ENCODE measurements at regions not wholly inside any gene's neighbourhood (a gene's known extent, or its start where the extent isn't known, plus 50 kb on each side); places are given as distances from the start of the nearest gene placed in this dataset.
"Not testable (repeated sequence)": the region's sequence is repeated elsewhere in the genome, so short reads cannot be mapped to it uniquely, and the experiment has no call there.

GRCh38 chr10:3959370-3960325 is 174.6 kb upstream of the KLF6 start:
- DNase-seq (ENCODE audit: low read depth): no peak

GRCh38 chr10:3958472-3958996 is 173.5 kb upstream of the KLF6 start:
- DNase-seq (ENCODE audit: low read depth): no peak

- no peak for DNase-seq (ENCODE audit: low read depth)
These were observed 171.1 kb upstream of the KLF6 start for GRCh38 chr10:3955955-3956617.

- DNase-seq (ENCODE audit: low read depth): no peak
These were observed 170.5 kb upstream of the KLF6 start for GRCh38 chr10:3955493-3955892.

- DNase-seq (ENCODE audit: low read depth): no peak
These were observed 169.6 kb upstream of the KLF6 start for GRCh38 chr10:3954615-3955014.

GRCh38 chr10:3954007-3954406 is 169.0 kb upstream of the KLF6 start:
- DNase-seq (ENCODE audit: low read depth): not testable (repeated sequence)

GRCh38 chr10:3951993-3952392 is 167.0 kb upstream of the KLF6 start:
- DNase-seq (ENCODE audit: low read depth): no peak

- no peak for DNase-seq (ENCODE audit: low read depth)
These were observed 165.8 kb upstream of the KLF6 start for GRCh38 chr10:3950676-3951275.

- DNase-seq (ENCODE audit: low read depth): no peak
These were observed 164.7 kb upstream of the KLF6 start for GRCh38 chr10:3949711-3950110.

- DNase-seq (ENCODE audit: low read depth): no peak
These were observed 163.8 kb upstream of the KLF6 start for GRCh38 chr10:3948843-3949242.

GRCh38 chr10:3946234-3947229 is 161.5 kb upstream of the KLF6 start:
- DNase-seq (ENCODE audit: low read depth): no peak

- DNase-seq (ENCODE audit: low read depth): no peak
These were observed 160.0 kb upstream of the KLF6 start for GRCh38 chr10:3945026-3945425.

- DNase-seq (ENCODE audit: low read depth): no peak
These were observed 159.6 kb upstream of the KLF6 start for GRCh38 chr10:3944591-3944990.

- no peak for DNase-seq (ENCODE audit: low read depth)
These were observed 158.8 kb upstream of the KLF6 start for GRCh38 chr10:3943695-3944257.

- no peak for DNase-seq (ENCODE audit: low read depth)
These were observed 158.0 kb upstream of the KLF6 start for GRCh38 chr10:3942937-3943489.

- no peak for DNase-seq (ENCODE audit: low read depth)
These were observed 156.7 kb upstream of the KLF6 start for GRCh38 chr10:3941676-3942075.

GRCh38 chr10:3936422-3937040 is 151.5 kb upstream of the KLF6 start:
- no peak for DNase-seq (ENCODE audit: low read depth)

- DNase-seq (ENCODE audit: low read depth): no peak
These were observed 150.9 kb upstream of the KLF6 start for GRCh38 chr10:3935933-3936359.

GRCh38 chr10:3935141-3935540 is 150.1 kb upstream of the KLF6 start:
- DNase-seq (ENCODE audit: low read depth): peak; percentile 47

- DNase-seq (ENCODE audit: low read depth): no peak
These were observed 148.7 kb upstream of the KLF6 start for GRCh38 chr10:3933733-3934132.

All from GM04504 (cell line).